HG02885 (cell line): ENCODE measurements at regions not wholly inside any gene's neighbourhood (a gene's known extent, or its start where the extent isn't known, plus 50 kb on each side); places are given as distances from the start of the nearest gene placed in this dataset.

Experiments
- ATAC-seq: cut with Tn5 transposase; IDR thresholded peaks from one replicate; pipeline ENCODE4 v1.9.1; 2021; ENCODE audit warnings: mild to moderate bottlenecking; ENCODE audit not compliant: unreplicated experiment, poor library complexity

DNA sequence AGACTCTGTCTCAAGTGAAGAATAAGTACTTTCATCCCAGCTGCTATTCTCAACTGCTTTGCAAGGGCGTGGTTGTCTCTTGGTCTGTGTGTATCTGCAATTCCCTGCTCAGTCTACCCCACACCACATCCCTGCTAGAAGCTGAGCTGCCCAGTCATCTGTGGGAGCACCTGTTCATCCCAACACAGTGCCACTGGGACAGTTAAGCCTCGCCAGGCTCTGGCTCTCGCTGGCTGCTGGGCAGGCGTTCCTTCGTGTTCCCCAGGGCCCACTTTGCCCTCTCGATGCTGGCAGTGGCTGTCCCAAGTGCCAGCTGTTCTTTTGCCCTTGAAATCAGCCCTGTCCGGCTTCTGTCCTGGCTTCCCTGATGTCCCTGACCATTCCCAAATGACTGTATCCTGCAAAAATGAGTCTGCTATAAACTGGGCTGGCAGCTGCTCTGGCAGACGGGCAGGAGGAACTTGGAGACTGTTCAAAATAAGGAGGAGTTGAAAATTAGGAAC is 91.6 kb upstream of the KLHL25 start:
- ATAC-seq, result no peak

- ATAC-seq, result no peak
Measured at GRCh38 chr15:85889956-85890619, 95.4 kb upstream of the KLHL25 start.

GRCh38 chr15:85890620-85890980 is 95.9 kb upstream of the KLHL25 start:
- ATAC-seq, result no peak

DNA sequence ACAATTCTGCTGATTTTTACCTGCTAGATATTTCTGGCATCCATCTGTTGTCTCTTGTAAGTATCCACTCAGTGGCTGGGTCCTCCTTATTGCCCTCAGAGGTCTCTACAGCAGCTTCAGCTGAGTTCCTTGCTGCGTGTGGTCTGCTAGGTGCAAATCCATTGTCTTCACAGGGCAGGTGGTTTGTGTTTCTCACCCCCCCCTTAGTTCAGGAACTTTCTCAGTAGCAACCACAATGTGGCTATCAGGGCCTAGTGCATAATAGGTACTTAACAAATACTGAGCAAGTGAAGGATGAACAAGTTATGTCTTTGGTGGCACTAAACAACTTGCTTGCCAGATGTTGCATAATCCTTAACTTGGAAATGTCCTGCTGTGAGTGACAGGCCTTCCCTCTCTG is 96.7 kb upstream of the KLHL25 start:
- ATAC-seq, result no peak

- no peak for ATAC-seq
Measured at GRCh38 chr15:85892232-85892631, 97.5 kb upstream of the KLHL25 start.

- ATAC-seq, result no peak
Measured at GRCh38 chr15:85897207-85897894, 102.6 kb upstream of the KLHL25 start.

DNA sequence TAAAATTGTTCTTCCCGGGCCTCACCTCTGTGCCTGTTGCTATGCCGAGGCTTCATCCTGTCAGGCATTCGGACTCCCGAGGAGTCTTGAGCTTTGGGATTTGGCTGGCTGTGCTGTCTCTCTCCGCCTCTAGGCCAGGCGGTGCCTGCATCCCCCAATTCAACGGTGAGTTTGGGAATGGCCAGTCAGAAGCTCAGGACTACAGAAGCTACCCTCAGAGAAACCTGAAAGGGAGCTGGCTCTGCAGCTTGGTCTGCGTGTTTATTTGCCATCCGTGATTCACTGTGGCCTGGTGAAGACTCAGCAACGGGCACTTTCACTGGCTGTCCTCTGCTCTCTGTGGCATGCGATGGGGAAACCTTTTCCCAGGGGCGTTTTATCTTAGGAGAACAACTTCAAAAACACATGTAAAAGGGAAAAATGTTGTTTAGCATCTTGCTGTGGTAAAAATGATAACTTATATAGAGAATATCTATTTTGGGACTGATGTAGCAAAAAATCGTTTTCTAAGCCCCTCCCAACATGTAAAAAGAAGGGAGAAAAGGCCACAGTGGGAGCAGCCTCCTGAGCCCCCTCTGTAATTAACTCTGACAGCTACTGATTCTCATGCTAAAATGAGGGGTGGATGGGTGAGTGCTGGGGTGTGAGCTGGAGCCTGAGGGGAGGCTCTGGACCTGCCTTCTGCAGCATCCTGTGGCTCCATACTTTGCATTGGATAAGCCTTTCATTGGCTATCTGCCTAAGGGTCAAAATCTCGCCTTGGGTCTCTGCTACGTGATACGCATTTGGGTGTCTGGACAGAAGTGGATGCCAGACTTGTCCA is 103.4 kb upstream of the KLHL25 start:
- no peak for ATAC-seq

DNA sequence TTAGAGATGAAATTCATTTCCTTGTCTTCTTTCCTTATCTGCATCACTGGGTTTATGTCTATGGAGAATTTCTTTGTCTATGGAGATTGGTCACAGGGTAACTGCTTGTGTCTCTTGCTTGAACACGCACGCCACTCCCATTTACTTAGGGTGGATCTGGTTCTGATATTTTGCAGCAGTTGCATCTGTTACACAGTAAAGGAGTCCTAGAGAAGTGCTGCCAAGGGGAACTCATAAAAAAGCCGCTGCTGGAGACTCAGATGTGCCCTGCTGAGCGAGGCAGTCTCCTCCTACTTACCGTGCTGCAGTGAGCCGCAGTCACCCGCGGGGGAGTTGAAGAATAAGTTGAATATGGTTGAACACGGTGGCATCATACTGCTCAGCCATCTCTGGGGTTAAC is 105.2 kb upstream of the KLHL25 start:
- ATAC-seq, result no peak

- no peak for ATAC-seq
Measured at GRCh38 chr15:85905751-85906450, 111.2 kb upstream of the KLHL25 start.

GRCh38 chr15:85906640-85907039 is 111.9 kb upstream of the KLHL25 start:
- ATAC-seq, result no peak

GRCh38 chr15:85910834-85911233 is 116.1 kb upstream of the KLHL25 start:
- ATAC-seq, result no peak

DNA sequence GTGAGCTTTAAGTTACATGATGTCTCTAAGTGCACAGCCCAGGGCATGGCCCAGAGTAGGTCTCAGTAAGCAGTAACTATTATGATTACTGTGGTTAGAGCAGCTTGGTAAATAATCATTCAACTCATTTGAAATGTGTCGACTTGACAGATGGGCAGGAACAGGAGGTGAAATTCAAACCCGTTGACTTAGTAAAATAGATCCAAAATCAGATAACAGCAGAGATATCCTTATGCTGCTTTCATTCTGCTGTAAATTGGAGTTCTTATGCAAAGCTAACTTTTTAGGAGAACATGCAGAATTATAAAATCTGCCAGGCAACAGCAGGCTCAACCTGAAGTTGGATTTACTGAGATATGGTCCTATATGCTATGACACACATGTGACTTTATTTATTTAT is 118.7 kb upstream of the KLHL25 start:
- no peak for ATAC-seq

DNA sequence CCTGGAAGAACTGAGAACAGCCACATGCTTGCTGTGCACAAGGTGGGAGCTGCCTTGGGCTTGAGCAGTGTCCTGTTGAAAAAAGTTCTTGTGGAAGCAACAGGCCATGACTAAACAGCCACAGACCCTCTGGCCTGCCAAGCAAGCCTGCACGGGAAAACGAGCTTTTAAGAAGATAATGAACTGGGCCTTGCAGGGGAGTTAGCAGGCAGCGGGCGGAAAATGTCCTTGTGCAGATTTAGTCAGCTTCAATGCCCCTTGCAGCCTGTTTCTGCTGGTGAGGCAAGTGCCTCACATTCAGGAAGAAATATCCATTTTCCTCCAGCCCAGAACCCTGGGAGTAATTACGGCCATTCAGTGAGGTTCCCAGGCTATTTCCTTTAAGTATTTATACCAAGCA is 126.2 kb upstream of the KLHL25 start:
- no peak for ATAC-seq

DNA sequence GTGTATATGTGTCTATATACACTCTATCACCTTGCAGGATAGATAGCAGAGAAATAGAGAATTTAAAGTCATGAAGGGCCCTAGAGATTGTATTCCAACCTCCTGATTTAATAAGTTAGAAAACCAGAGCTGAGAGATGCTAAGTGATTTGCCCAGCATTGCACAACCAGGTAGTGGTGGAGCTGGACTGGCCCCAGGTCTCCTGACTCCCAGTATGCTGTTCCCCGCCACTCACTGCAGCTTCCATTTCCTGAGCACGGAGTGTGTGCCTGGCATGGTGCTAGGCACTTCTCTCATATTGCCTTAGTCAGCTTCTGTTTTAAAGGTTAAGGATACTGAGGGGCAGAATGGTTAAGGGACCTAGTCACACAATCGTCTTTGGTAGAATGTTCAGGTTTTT is 129.4 kb upstream of the KLHL25 start:
- no peak for ATAC-seq

GRCh38 chr15:85925649-85926237 is 131.0 kb upstream of the KLHL25 start:
- no peak for ATAC-seq

DNA sequence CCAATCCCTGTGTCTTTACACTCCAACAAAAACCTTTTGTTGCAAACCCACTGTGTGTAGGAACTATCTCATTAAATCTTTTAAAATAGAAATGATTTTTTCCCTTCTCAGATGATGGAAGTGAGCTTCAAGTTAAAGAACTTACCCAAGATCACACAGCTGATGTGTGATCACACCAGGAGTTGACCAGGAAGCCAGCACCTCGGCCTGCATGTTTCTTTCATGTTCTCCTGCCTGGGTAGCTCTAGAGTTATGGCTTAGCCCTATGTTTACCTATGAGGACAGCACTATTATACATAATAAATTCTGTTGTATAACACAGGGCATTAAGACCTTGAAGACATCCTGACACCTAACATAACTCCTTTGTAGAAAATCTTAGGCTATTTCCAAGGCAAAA is 132.1 kb upstream of the KLHL25 start:
- ATAC-seq, result no peak

DNA sequence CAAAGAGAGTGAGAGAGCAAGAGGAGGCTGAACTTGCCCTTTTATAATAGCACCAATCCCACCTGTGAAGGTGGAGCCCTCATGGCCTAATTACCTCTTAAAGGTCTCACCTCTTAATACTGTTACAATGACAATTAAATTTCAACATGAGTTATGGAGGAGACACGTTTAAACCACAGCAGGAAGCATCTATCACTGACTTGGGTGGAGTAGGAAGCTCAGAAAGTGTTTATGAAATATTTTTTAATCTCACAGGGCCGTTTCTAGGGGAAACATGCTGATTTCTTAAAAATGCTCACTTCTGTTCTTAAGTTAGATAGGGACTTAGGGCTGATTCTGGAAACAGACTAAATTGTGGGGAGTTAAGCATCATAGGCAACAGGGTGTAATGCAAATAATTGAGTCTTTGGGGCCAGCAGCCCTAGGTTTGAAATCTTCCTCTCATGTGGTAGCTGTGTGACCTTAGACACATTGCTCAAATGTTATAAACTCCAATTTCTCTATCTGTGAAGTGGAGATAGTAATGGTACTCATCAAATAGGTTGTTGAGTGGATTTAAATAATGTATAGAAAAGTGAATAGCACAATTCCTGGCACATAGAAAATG is 133.3 kb upstream of the KLHL25 start:
- no peak for ATAC-seq

- ATAC-seq, result no peak
Measured at GRCh38 chr15:85929786-85930185, 135.1 kb upstream of the KLHL25 start.

GRCh38 chr15:85932391-85932790 is 137.7 kb upstream of the KLHL25 start:
- ATAC-seq, result no peak

GRCh38 chr15:85934691-85935090 is 140.0 kb upstream of the KLHL25 start:
- no peak for ATAC-seq
